Kidney tubule cell (primary cell): ENCODE measurements at regions not wholly inside any gene's neighbourhood (a gene's known extent, or its start where the extent isn't known, plus 50 kb on each side); places are given as distances from the start of the nearest gene placed in this dataset.
"Not testable (repeated sequence)": the region's sequence is repeated elsewhere in the genome, so short reads cannot be mapped to it uniquely, and the experiment has no call there.

Experiments used
- DNase-seq: peaks from one replicate; pipeline ENCODE4 v3.0.0-alpha.2; 2018; ENCODE audit warnings: low spot score

DNA sequence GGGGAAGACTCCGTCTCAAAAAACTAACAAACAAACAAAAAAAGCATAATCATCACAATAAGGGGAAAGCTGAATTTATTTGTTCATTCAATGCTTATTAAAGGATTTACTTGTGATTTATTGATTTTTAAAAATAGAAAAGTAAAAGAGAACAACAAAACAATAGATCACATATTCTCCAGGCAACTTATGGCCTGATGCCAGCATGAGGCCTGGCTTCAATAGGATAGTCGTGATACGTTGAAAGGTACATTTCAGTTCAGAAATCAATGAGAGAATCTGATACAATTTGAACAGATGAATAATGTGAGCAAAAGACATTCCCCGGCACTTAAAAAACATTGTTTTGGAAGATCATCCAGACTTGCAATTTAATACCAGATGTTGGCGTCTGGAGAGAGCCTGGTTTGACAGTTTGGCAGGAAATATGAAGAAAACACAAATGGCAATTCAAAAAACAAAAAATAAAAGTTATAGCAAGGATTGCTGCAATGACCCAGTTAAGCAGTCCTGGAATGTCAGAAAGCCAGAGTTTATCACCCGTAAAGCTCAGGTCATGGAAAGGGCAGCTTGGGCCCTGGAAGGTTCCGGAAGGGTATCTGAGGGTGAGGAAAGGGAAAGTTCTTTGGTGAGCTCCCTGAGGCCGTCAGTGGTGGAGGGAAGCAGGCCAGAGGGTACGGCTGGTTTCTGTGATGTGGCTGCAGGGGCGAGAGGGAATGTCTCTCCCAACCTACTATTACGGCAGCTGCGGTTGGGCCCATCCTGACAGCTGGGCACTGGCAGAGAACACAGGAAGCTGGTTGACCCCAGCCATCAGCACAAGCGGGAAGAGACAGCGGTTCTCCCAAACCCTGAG, 230.2 kb upstream of the HES1 start:
- DNase-seq, result no peak

- DNase-seq, result no peak
Observed at GRCh38 chr3:193906849-193907410, 229.0 kb upstream of the HES1 start.

DNA sequence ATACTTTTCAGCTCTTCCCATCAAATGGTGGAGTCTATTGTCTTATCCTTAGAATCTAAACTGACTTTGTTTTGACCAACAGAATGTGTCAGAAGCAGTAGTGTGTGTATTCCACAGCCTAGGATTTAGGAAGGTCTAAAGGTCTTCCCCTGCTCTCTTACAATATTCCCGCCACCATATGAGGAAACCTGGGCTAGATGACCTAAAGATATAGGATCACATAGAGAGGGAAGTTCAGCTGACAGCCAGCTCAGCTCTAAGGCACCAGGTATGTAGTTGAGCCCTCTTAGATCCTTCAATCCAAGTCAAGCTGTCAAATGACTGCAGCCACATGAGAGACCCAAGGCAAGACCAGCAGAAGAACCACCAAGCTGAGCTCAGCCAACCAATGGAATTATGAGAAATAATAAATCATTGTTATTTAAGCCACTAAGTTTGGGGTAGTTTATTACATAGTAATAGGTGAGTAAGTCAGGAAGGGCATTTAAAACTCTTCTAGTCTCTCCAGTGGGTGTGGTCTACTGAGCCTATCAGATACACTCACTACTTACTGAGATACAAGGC, 227.7 kb upstream of the HES1 start:
- no peak for DNase-seq

GRCh38 chr3:193909387-193909786, 226.6 kb upstream of the HES1 start:
- DNase-seq, result no peak

DNA sequence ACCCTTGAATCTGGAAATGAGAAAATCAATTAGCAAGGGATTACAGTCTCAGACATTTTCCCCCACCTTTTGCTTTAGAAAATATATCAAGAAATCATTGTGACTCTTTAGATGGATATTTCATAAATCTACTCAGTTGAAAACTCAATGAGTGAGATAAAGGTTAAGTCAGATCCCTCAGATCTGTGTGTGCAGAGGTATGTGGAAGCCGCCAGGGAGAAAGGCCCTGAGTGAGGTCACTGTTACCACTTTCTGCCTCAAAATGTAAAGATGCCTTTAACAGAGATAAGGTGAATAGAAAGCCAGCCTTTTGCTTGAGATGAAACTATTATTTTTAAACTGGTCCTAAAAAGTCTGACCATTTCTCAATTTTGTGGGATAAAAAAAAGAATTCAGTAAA, 225.6 kb upstream of the HES1 start:
- DNase-seq, result no peak

- peak; percentile 12 for DNase-seq
Observed at GRCh38 chr3:193910886-193911738, 224.8 kb upstream of the HES1 start.

DNA sequence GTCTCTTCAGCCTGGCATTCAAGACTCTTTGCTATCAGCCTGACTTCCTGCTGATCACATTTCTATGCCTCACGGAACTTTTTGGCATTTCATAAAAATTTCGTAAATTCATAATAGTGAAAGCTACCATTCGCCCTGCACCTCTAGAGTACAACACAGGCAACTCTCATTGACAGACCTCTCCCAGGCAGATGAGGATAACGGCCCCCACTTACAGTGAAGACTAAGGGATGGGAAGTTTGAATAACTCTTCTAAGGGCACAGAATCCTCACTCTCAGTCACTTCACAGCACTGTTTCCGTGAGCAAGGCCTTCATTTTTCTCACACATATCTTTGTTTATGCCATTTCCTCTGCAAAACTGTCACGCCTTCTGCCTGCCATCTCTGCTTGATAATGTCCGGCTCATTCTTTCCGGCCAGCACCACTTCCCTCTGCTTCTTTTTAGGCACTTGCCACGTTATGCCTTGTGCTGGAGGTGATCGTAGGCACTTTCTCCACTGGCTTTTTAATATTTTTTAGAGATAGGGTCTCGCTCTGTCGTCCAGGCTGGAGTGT, 224.1 kb upstream of the HES1 start:
- DNase-seq, result no peak

DNA sequence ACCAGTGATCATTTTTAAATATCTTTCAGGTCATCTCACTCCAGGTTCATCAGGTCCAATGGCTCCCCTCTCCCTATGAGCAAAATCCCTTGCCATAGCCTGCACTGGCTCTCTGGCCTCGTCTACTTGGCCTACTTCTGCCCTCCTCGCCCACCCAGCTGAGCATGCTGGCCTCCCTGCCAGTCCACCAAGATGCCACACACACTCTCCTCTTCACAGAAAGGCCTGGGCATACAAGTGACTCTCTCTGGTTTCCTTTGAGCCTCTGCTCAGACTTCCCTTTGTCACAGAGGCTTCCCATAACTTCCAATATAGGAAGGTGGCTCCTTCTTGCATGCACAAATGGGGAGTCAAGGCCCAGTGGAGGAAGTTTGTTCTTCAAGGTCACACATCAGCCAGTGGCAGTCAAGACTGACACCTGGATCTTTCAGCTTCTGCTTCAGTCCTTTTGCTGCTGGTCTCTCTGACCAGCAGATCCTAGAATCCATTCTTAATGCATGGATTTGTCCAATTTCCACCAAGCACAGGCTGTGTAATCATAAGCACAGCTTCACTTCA, 223.2 kb upstream of the HES1 start:
- DNase-seq, result no peak

- no peak for DNase-seq
Observed at GRCh38 chr3:193914602-193915001, 221.3 kb upstream of the HES1 start.

DNA sequence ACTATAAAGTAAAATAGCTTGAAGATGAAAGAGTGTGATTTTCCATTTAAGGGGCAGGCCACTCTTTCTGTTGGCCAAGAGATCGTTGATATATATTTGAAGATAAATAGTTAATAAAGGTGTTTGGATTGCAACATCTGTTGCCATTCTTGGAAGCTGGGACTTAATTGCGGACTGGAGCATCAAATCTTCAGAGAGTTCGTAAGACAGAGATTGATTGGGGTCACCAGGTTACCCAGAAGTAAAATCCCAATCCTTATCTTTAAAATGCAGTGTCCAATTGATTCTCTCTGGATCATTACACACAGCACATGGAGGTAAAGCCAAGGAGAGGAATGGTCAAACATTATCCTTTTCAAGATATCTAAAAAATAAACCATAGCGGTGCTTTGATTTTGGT, 220.8 kb upstream of the HES1 start:
- no peak for DNase-seq

DNA sequence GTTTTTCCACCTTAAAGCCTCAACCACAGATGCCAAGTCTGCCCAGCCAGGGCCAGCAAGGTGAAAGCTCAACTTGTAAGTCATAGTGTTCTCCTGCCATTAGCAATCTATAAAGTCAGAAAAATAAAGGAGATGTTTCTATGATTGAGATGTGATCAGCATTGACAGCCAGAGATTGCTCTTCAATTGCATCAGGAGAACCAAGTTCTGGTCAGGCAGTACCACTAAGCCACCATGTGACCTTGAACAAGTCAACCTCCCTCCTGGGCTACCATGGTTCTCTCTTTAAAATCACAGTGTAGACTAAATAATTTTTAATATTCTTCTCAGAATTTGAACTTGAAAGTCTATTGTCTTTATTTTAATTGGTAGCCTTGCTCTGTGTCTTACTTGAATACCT, 220.3 kb upstream of the HES1 start:
- no peak for DNase-seq

DNA sequence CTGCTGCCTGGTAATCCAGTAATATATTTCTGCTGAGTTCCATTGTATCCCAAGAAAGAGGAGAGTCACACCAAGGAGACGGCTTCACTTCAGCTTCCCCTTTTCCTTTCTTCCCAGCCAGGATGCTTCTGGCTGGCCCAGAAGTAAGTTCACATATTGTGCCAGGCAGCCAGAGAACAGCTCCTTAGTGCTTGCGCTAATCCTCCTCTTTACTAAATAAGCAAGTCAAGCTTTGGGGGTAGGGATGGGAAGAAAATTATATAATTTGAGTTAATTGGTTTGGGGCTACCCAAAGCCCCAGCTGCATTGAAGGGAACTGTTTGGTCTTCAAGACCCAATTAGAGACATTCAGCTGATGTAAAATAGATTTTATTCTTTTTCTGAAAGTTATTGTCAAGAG, 218.8 kb upstream of the HES1 start:
- DNase-seq, result no peak

DNA sequence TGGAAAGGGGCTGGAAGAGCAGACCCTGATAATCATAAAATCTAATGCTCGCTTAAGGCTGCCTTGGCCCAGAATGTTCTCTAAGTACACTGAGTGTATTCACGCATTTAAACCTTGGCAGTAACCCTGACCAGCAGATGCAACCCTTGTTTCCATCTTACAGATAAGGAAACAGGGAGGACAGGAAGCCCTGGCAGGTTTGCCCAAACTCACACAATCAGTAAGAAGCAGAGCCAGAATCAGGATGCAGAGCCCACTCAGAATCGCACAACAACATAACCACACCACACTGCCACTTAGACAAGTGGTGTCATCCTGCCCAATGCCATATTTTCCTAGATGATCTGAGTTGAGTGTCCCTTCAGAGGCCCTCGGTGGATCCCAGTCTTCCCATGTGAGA, 214.5 kb upstream of the HES1 start:
- DNase-seq, result no peak

- no peak for DNase-seq
Observed at GRCh38 chr3:193922034-193922774, 213.7 kb upstream of the HES1 start.

GRCh38 chr3:193923958-193924357, 212.0 kb upstream of the HES1 start:
- not testable (repeated sequence) for DNase-seq

GRCh38 chr3:193926071-193926470, 209.9 kb upstream of the HES1 start:
- not testable (repeated sequence) for DNase-seq

- DNase-seq, result not testable (repeated sequence)
Observed at GRCh38 chr3:193927413-193928206, 208.3 kb upstream of the HES1 start.

- DNase-seq, result peak; percentile 37
Observed at GRCh38 chr3:193928354-193929209, 207.4 kb upstream of the HES1 start.

DNA sequence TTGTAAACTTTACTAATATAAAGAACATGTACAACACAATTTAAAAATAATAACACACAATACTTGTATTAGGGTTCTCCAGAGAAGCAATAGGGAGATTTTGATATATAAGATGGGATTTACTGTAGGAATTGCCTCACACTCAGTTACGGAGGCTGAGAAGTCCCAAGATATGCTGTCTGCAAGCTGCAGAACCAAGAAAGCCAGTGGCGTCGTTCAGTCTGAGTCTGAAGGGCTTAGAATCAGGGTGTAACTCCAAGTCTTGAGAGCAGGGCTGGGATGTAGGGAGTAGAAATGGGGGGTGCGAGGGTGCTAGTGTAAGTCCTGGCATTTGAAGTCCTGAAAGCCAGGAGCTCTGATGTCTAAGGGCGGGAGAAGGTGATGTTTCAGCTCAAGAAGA, 206.6 kb upstream of the HES1 start:
- DNase-seq, result no peak
